Activated CD8-positive, alpha-beta memory T cell treated with anti-CD3 and anti-CD28 coated beads, Interleukin-2, amount 50 U/mL, for 1 hour (primary cell): ENCODE measurements at regions not wholly inside any gene's neighbourhood (a gene's known extent, or its start where the extent isn't known, plus 50 kb on each side); places are given as distances from the start of the nearest gene placed in this dataset.

Experiments used
- DNase-seq: peaks from one replicate; pipeline ENCODE4 v3.0.0-alpha.2; 2020; ENCODE audit errors: extremely low read depth

DNA sequence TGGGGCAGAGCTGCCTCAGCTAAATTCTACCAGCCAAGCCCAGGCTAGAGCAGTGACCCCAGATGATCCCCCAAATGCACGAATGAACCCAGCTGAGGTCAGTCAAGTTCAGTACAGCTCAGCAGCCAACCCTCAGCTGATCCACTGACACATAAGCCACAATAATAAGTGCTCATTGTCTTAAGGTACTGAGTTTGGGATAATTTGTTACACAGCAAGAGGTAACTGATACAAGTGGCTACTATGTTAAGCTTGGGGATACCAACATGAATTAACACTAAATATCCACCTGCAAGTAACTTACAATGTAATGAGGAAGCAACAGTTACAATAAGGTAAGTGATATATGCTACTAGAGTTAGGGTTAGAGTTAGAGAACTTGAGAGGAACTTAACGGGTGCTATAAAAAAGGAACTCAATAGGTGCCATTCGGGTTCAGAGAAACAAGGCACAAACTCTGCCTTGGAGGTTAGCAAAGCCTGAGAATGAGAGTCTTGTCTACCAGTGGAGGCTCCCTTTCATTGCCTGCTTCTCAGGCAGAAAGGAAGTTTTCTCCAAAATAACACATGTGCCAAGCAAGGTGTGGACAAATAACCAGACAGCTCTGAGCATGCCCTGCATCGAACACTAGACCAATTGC, 189.4 kb downstream of the ARL4C start:
- no peak for DNase-seq

DNA sequence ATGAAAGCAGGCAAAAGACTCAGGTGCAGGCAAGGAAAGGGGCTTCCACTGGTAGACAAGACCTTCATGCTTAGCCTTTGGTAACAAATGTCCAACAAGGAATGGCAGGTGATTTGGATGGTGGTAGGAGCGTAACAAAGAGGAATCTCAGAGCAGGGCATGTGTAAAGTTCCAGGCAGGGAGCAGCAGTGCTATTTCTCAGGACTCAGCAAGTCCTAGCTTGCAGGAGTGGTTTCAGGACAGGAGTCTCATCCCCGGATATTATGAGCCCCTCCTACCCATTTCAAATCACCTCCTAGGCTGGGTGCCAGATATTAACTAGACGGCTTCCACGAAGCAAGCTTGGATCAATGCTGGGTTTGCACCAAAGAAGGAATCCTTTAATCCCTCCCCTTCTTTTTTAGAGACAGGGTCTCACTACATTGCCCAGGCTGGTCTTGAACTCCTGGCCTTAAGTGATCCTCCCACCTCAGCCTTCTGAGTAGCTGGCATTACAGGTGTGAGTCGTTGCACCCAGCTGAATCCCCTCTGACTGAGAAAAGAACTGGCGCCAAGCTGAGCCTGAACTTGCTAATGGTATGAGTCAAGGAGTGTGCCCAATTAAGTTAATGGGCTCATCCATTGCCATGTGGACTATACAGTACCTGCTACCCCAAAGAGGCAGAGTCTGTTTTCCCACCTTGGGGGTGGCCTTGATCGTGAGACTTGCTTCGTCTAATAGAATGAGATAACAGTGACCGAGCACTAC, 190.3 kb downstream of the ARL4C start:
- no peak for DNase-seq

GRCh38 chr2:234305846-234306245, 191.0 kb downstream of the ARL4C start:
- no peak for DNase-seq

- no peak for DNase-seq
Measured at GRCh38 chr2:234304950-234305349, 191.9 kb downstream of the ARL4C start.

DNA sequence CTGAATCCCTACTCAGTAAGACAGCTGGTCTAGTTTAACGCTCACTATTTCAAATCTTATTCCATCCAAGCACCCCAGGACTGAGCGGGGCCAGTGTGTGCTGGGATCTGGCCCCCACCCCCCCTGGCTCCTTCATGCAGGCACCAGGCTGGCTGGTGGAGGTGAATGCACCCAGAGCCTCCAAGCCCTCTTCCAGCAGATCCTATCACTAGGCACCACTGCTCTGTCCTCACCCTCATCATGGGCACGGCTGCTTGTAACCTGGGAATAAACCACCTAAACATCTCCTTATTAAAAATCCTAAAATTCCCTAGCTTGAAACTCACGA, 194.3 kb downstream of the ARL4C start:
- no peak for DNase-seq

DNA sequence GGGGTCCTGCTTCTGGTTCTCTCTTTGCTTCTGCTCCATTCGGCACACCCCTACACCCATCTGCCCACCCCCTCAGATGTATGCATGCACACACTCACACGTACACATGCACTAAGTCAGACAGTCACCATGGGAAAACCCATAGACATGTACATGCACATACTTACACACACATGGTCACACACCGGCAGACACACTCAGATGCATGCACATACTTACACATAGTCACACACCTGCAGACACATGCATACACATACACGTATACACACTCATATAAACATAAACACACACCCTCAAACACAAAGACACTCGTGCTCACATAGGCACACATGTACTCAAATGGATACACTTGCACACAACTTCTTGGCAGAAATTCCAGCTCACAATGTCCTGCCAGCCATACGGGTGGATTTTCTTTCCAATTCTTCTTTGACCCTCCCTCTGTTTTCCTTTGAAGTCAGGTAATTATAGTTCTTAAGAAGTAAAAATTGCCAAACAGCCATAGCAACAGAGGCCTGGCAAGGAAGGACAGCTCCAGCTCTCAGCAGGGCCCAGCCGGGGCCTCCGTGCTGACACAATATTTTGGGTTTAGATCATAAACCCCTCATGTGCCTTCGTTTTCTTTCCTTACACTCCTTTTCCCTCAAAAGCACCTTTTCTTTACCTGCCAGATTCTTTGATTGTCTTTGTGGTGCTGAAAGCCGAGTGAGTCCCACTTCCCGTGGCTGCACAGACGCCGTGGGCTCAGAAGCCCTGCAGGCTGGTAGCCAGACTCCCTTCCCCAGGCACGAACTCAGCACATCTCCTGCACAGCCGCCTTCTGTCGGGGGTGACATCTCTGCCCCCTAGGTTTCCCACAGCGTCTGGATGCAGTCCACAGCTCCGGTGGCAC, 195.7 kb downstream of the ARL4C start:
- DNase-seq = no peak

GRCh38 chr2:234300391-234300925, 196.4 kb downstream of the ARL4C start:
- no peak for DNase-seq

- no peak for DNase-seq
Measured at GRCh38 chr2:234298918-234299317, 198.0 kb downstream of the ARL4C start.

- DNase-seq = no peak
Measured at GRCh38 chr2:234296991-234297390, 199.9 kb downstream of the ARL4C start.

DNA sequence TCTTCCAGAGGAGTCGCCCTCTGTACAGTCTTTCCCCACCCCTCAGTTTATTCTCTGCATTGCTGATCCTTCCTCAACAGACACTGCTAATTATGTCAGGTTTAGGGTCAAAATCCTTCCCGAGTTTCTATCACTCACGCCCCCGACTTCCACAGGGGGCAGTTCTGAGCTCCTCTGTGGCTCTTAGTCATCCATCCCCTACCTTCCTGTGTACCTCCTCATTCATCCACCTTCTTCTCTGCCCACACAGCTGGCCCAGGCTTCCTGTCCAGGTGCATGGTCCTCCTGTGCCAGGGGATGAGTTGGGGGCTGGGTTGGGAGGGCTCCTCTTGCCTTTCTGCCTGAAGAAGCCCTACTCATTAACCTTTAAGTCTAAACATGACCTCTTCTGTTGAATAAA, 202.9 kb downstream of the ARL4C start:
- no peak for DNase-seq

GRCh38 chr2:234292962-234293243, 204.0 kb downstream of the ARL4C start:
- no peak for DNase-seq

DNA sequence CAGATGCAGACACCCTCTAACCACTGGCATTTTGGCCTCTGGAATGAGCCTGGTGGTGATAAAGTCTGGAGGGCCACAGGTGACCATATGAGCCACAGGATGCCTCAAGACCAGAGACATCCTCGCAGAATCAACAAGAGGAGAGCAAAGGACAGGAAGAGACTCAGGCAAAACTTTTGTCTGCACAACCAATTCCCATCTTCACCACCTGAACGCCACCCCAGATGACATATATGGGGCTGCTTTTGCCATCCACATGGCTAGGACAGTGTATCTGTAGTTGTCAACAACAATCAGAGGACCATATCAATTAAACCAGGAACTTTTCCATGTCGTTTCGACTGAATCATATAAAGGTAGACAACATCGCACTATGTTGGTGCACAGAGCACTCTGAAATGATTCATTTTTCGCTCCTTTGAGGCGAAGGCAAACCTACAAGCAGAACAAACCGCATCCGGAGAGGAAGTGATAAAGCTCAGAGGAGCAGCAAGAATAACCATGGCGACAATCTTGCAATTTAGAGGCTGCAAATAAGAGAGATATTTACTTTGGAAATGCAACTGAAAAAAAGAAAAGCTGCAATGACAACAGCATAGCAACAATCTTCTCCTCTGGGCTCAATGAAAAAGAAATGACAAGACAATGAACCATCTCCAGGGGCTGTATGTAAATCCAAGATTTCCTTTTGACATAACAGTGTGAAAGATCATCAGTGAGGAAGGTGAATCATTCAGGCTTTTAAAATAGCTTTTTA, 204.5 kb downstream of the ARL4C start:
- DNase-seq = peak; percentile 71

DNA sequence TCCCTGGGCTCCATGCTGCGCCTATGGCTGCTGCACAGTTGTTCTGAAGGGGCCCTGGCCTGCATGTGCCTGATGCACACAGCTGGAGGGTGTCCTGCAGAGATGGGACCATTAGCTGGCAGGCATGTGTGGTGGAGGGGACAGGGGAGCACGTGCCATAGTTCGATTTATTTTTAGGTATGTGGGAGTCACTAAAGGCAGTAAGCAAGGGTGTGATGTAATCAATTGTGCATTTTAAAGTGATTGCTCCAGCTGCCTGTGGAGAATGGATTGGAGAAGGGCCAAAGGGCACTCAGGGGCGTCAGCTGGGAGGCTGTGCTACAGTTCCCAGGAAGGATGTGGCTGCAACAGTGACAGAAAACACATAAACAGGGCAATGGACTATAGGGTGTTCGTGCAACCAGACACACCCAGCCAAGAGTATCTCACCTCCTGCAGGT, 205.1 kb downstream of the ARL4C start:
- no peak for DNase-seq

- DNase-seq = peak; percentile 88
Measured at GRCh38 chr2:234290671-234291070, 206.2 kb downstream of the ARL4C start.

DNA sequence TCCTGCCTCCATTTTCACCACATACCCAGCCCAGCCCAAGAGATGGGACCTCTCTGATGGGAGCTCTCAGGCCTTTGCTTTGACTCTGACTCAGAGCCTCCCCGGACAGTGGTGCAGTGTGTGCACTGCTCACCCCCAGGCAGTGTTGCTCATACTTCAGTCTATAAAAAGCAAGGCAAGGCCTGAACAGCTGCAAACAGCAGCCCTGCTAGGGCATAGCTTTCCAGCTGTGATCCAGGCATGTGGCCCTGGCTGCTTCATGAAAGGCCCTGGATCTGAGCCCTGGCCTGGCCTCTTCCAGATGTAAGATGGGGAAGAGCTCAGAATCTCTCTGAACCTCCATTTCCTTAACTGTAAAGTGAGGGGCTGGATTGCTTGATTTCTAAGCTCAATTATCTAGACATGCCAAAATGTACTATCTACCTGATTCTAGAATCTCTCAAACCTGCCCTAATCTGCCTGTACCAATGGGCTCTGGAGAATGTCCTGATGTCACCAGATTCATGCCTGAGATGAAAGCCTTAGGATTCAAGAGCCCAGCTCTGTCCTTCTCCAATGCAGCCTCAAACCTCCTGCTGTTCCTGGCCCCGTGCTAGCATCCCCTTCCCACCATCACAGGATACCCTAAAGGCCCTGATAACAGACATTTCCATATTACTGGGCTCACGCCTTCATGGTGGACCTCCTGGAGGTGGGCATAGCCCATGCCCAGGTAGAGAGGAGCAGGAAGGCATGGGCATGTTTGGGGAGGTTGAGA, 206.9 kb downstream of the ARL4C start:
- no peak for DNase-seq

- DNase-seq = no peak
Measured at GRCh38 chr2:234288974-234289455, 207.9 kb downstream of the ARL4C start.

DNA sequence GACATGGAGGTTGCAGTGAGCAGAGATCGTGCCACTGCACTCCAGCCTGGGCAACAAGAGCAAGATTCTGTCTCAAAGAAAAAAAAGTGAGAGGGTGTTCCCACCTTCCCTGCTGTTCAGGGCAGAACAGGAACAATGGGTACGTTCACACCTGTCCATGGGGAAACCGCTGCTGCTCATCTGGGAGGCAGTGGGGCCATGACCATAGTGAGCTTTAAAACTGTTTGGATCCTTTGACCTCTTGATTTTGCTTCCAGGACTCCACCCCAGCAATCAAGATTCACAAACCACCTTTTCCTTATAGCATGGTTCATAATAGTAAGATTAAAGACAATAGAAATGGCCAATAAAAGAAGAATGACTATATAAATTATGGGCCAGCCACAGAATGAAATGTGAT, 209.2 kb downstream of the ARL4C start:
- DNase-seq = no peak

GRCh38 chr2:234286956-234287355, 209.9 kb downstream of the ARL4C start:
- no peak for DNase-seq

DNA sequence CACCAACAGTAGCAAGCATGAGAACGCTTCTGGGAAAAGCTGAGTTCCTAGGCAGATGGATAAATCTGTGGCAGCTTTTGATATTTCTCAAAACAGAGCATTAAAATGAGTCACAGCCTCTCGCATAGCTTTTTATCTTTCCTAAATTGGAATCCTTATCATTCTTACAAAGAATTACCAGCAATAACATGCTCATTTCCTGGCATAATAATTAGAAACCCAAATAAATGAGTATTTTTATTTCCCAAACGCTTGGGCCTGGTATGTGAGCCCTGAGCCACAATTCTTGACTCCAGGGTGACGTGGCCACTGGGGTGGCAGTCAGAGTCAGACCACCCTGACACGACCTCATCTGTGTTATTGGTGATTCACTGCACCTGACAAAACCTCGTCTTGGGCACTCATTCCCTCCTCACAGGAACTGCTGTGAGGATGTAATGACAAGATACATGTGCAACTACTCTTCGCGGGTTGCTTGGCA, 210.7 kb downstream of the ARL4C start:
- DNase-seq = no peak

DNA sequence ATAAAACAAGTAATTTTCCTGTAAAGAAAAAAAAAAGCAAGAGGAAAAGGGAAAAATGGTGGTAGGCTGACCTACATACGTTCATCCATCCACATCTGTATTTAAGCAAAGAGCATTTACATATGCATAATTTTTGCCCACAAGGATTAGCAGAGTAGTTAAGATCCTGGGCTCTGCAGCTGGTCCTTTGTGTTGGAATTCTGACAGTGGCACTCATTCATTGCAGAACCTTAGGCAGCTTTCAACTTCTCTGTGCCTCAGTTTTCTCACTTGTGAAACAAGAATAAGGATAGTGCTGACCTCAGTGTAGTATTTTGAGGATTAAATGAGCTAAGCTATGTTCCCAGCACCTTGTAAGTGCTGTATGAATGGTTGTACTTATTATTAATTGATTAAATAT, 211.3 kb downstream of the ARL4C start:
- DNase-seq = no peak

- DNase-seq = no peak
Measured at GRCh38 chr2:234279637-234280036, 217.2 kb downstream of the ARL4C start.
